ENCODE measurements at regions not wholly inside any gene's neighbourhood (a gene's known extent, or its start where the extent isn't known, plus 50 kb on each side); places are given as distances from the start of the nearest gene placed in this dataset.

DNA sequence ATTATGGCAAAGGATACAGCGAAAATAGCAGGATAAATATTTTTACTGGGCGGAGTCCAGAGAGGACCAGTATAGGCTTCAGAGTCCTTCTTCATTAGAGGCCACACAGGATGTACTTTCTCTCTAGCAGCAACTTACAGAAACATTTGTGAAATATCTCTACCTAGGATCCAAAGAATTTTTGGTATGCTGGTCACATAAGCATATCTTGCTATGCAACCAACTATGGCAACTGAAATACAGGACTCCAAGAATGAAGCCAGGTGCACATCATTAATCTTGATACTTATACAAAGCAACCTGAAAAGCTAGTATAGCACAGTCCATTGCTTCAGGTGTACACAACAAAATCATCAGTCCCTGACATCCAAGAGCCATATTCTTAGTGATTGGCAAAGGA is 59.1 kb upstream of the NABP1 start:
- H3K27ac ChIP-seq: no peak overlapping the region
- TF ChIP-seq, protein P1, sequence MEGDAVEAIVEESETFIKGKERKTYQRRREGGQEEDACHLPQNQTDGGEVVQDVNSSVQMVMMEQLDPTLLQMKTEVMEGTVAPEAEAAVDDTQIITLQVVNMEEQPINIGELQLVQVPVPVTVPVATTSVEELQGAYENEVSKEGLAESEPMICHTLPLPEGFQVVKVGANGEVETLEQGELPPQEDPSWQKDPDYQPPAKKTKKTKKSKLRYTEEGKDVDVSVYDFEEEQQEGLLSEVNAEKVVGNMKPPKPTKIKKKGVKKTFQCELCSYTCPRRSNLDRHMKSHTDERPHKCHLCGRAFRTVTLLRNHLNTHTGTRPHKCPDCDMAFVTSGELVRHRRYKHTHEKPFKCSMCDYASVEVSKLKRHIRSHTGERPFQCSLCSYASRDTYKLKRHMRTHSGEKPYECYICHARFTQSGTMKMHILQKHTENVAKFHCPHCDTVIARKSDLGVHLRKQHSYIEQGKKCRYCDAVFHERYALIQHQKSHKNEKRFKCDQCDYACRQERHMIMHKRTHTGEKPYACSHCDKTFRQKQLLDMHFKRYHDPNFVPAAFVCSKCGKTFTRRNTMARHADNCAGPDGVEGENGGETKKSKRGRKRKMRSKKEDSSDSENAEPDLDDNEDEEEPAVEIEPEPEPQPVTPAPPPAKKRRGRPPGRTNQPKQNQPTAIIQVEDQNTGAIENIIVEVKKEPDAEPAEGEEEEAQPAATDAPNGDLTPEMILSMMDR (conservative IDR thresholded peaks at IDR 0.05): no peak

DNA sequence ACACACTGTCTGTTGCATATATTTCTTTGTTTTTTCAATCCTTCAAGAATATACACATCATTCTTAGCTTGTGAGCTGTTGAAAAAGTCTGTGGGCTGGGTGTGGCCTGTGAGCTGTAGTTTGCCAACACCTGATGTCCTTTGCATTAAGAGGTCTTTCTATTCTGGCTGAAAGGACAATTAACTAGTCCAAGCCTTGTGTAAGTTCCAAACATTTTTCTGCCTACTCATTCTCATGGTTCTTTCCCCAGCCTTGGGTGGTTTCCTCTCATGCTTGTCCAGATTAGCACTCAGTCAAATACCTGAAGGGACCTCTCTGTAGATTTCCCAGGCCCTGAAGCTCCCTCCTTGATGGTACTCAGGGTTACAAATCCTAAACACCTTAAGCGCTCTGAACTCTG is 57.8 kb upstream of the NABP1 start:
- TF ChIP-seq, protein P1 (conservative IDR thresholded peaks at IDR 0.05): no peak
- no peak overlapping the region for H3K27ac ChIP-seq

DNA sequence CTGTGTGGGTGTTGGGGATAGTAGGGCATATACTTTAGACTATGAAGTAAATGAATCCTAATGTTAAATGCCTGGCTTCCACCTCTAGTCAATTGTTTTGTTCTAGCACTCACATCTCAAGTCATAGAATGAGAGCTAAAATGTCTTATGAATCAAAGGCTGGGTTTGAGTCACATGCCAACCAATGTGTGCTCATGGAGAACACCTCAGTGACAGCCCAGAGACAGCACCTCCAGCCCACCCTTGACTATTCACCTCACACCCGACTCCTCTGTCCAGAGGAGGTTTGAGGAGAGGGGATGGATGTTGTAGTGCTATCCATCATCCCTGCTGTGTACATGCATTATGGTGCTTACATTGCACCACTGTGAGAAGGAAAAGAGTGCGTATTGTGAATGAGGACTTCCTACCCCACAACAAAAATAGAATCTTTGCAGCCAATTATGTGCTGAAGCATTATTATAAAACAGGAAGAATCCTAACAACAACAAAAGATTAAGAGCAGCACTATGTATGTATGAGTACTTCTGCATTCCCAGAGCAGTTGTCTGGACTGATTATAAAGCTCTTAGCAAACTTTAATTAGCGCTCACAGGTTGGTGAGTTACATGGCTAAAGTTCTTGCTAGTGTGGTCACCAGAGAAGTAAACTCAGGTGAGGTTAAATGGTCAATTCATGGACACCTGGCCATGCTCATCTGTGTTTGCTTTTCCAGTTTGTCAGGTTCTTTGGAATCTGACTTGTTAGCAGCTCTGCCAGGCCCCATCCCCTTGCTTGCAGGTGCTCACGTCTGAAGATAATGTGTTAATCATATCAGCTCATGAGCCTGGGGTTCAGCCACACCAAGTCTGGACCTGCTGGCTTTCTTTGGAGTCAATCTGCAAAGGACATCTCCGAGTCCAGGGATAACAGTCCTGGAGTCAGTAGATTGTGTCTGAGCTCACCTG is 55.3 kb upstream of the NABP1 start:
- H3K27ac ChIP-seq: no peak overlapping the region
- TF ChIP-seq, protein P1 (conservative IDR thresholded peaks at IDR 0.05): no peak

DNA sequence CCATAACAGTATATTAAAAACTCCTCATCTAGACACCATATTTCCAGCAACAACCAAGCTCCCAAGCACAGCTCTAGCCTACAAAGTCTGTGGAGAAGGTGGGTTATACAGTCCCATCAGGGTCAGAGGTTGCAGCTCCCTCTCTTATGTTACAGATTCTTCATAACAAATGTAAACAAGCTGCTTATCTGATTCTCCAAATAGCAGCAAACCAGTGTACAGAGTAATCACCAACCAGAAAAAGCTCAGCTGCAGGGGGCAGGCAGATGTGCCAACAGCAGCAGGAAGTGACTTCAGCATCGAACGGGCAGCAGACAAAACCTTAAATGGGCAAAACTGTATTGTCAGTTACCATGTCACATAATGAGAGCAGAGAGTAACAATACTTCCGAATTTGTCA is 52.9 kb upstream of the NABP1 start:
- TF ChIP-seq, protein P1 (conservative IDR thresholded peaks at IDR 0.05): no peak
- H3K27ac ChIP-seq: no peak overlapping the region

DNA sequence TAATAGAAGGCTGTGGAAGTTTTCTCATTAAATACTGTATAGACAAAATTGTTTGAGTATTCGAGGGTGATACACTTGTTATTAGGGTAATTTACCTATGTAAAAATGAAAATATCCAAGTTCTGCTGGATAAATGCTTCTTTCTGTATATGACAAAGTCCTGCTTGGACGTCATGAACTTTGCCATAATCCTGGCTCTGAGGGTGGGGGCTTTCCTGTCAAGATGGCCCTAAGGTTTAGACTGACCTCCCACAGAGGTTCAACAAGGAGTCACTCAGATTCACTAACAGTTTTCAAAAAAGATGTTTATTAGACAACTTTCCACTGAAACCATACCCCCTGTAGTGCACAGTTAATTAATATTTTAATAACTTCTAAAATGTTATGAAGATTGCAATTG is 52.5 kb upstream of the NABP1 start:
- TF ChIP-seq, protein P1 (conservative IDR thresholded peaks at IDR 0.05): no peak
- H3K27ac ChIP-seq: no peak overlapping the region

DNA sequence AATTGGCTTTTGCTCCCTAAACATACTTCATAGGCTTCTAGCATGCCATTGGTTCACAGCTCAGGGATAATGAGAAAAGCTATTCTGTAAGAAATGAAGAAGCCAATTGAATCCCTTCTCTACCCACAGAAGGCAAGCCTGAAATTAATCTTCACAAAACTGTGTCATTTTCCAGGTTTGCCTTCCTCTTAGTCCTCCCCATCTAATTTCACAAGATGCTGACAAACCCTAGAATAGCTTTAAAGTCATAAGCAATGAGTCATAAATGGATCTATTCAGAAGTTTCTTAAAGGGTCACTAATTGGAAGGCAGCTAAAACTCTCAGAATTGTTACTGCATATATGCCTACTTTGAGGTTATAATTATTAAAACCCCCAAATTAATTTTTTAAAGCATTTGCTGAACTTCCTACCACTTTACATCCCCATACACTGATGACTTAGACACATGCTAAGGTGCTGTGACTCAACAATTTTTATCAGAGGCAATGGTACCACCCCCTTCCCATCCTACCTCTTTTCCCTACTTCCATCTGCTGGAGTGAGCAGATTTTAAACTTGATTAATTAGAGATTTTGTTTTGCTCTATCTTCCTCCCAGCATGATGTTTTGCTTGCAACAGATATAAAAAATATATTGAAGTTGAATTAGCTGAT is 51.3 kb upstream of the NABP1 start:
- H3K27ac ChIP-seq: no peak overlapping the region

DNA sequence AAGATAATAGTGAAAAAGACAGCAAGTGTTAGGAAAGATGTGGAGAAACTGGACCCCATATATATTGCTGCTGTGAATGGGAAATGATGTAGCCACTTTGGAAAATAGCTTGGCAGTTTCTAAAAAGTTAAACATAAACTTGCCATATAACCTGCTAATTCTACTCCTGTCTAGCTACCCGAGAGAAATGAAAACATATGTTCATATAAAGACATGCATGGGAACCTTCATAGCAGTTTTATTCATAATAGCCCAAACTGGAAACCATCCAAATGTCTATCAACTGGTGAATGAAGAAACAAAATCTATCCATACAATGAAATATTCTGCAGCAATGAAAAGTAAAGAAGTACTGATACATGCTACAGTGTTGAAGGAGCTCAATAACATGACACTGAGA is 50.4 kb upstream of the NABP1 start:
- TF ChIP-seq, protein P1 (conservative IDR thresholded peaks at IDR 0.05): no peak
- H3K27ac ChIP-seq: no peak overlapping the region

More for the DNA sequence above, 51.3 kb upstream of the NABP1 start:
- TF ChIP-seq, protein P1 (conservative IDR thresholded peaks at IDR 0.05): no peak

Data from VCaP (cell line).